MM.1S (cell line): ENCODE measurements at regions not wholly inside any gene's neighbourhood (a gene's known extent, or its start where the extent isn't known, plus 50 kb on each side); places are given as distances from the start of the nearest gene placed in this dataset.
"Not testable (repeated sequence)": the region's sequence is repeated elsewhere in the genome, so short reads cannot be mapped to it uniquely, and the experiment has no call there.

Source experiments
- DNase-seq: peaks from one replicate; pipeline ENCODE4 v3.0.0-alpha.2; 2015
- H2AFZ ChIP-seq: fragments of 300-600 bp; sonication (generic); 2 replicates; pipeline ENCODE4 v1.6.0; 2016; ENCODE audit warnings: antibody characterized with exemption, low read length
- H3F3A ChIP-seq: fragments of 300-600 bp; sonication (generic); 2 replicates; pipeline ENCODE4 v1.6.1; 2016; ENCODE audit warnings: mild to moderate bottlenecking, antibody characterized with exemption, low read length, moderate library complexity, mixed read lengths; ENCODE audit not compliant: insufficient read depth
- H3K27ac ChIP-seq: fragments of 300-600 bp; sonication (generic); 2 replicates; pipeline ENCODE4 v1.5.1; 2016; ENCODE audit warnings: mild to moderate bottlenecking, low read length
- H3K27me3 ChIP-seq: fragments of 300-600 bp; sonication (generic); replicated peaks from 2 replicates; pipeline ENCODE4 v1.6.0; 2016; ENCODE audit warnings: low read length; ENCODE audit not compliant: insufficient read depth
- H3K36me3 ChIP-seq: fragments of 300-600 bp; sonication (generic); replicated peaks from 2 replicates; pipeline ENCODE4 v1.6.1; 2016; ENCODE audit warnings: mild to moderate bottlenecking, low read length, mixed read lengths; ENCODE audit not compliant: insufficient read depth
- H3K4me1 ChIP-seq: fragments of 300-600 bp; sonication (generic); 2 replicates; pipeline ENCODE4 v1.6.1; 2016; ENCODE audit warnings: low read length, mixed read lengths
- H3K4me2 ChIP-seq: fragments of 300-600 bp; sonication (generic); 2 replicates; pipeline ENCODE4 v1.6.0; 2016; ENCODE audit warnings: low read depth, low read length
- H3K4me3 ChIP-seq: fragments of 300-600 bp; sonication (generic); 2 replicates; pipeline ENCODE4 v1.5.1; 2016; ENCODE audit warnings: low read length, mixed read lengths
- H3K79me2 ChIP-seq: fragments of 300-600 bp; sonication (generic); 2 replicates; pipeline ENCODE4 v1.6.1; 2016; ENCODE audit warnings: mixed run types, low read length, mixed read lengths
- H3K9ac ChIP-seq: fragments of 300-600 bp; sonication (generic); 2 replicates; pipeline ENCODE4 v1.6.1; 2016; ENCODE audit warnings: low read length, mixed read lengths
- H3K9me2 ChIP-seq: fragments of 300-600 bp; sonication (generic); replicated peaks from 2 replicates; pipeline ENCODE4 v1.6.1; 2016; ENCODE audit warnings: mild to moderate bottlenecking, low read length, mixed read lengths; ENCODE audit not compliant: insufficient read depth
- H3K9me3 ChIP-seq: fragments of 300-600 bp; sonication (generic); replicated peaks from 2 replicates; pipeline ENCODE4 v1.6.1; 2016; ENCODE audit warnings: mild to moderate bottlenecking, low read length, mixed read lengths; ENCODE audit not compliant: insufficient read depth
- H4K20me1 ChIP-seq: fragments of 300-600 bp; sonication (generic); 2 replicates; pipeline ENCODE4 v1.6.1; 2016; ENCODE audit warnings: mild to moderate bottlenecking, low read length, moderate library complexity, mixed read lengths; ENCODE audit not compliant: insufficient read depth
- CTCF ChIP-seq: fragments of 300-600 bp; sonication (generic); IDR thresholded peaks from 2 replicates; pipeline ENCODE4 v1.5.1; 2016; ENCODE audit warnings: antibody characterized with exemption, low read length, mixed read lengths
- EZH2 ChIP-seq: fragments of 300-600 bp; sonication (generic); optimal IDR thresholded peaks from 2 replicates; pipeline ENCODE3; 2017; ENCODE audit warnings: low read depth, mild to moderate bottlenecking, antibody characterized with exemption, low read length, mixed read lengths
- EZH2phosphoT487 ChIP-seq: fragments of 300-600 bp; sonication (generic); IDR thresholded peaks from 2 replicates; pipeline ENCODE4 v1.6.1; 2018; ENCODE audit warnings: antibody characterized with exemption, low read length

GRCh38 chr14:83893447-83893846 lies 1636.5 kb upstream of the FLRT2 start:
- H3K79me2 ChIP-seq: no peaks in the 10 kb centered on the region
- no peak overlapping the region for H2AFZ ChIP-seq
- H3K27me3 ChIP-seq: no peaks in the 10 kb centered on the region
- H3K9ac ChIP-seq: no peak overlapping the region
- H4K20me1 ChIP-seq: no peaks in the 10 kb centered on the region
- H3K9me3 ChIP-seq: no peaks in the 10 kb centered on the region
- no peaks in the 10 kb centered on the region for H3K4me1 ChIP-seq
- H3K27ac ChIP-seq: no peak overlapping the region
- no peaks in the 10 kb centered on the region for H3K9me2 ChIP-seq
- H3K4me2 ChIP-seq: no peak overlapping the region
- TF ChIP-seq EZH2 (no peak), EZH2phosphoT487 (no peak), CTCF (no peak)
- no peaks in the 10 kb centered on the region for H3K36me3 ChIP-seq
- no peak overlapping the region for H3K4me3 ChIP-seq
- no peak for DNase-seq
- H3F3A ChIP-seq: no peaks in the 10 kb centered on the region

DNA sequence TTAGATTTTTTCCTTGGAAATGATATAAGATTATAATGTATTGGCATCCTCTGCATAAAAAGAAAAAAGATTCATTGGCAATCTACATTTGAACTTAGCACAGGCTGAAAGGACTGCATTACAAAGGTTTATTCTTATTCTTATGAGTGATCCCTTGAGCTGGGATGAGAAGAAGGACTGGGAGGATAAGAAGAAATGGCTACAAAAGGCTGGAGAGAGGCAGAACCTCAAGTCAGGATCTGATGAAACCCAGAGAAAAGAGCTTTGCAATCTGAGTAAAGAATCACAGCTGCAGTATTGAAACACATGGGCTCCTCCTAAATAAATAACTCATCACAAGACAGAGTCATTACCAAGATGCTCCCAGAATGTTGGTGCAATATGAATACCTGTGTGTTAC lies 1635.4 kb upstream of the FLRT2 start:
- no peak for DNase-seq
- Histone ChIP-seq H2AFZ (no peak overlapping the region), H4K20me1 (no peaks in the 10 kb centered on the region), H3K9ac (no peak overlapping the region), H3K4me1 (no peaks in the 10 kb centered on the region), H3K36me3 (no peaks in the 10 kb centered on the region), H3K27me3 (no peaks in the 10 kb centered on the region), H3K9me2 (no peaks in the 10 kb centered on the region), H3K27ac (no peak overlapping the region), H3K79me2 (no peaks in the 10 kb centered on the region), H3K4me2 (no peak overlapping the region), H3K4me3 (no peak overlapping the region), H3F3A (no peaks in the 10 kb centered on the region), H3K9me3 (no peaks in the 10 kb centered on the region)
- TF ChIP-seq EZH2phosphoT487: no peak
- no peak for TF ChIP-seq EZH2
- TF ChIP-seq CTCF: no peak

DNA sequence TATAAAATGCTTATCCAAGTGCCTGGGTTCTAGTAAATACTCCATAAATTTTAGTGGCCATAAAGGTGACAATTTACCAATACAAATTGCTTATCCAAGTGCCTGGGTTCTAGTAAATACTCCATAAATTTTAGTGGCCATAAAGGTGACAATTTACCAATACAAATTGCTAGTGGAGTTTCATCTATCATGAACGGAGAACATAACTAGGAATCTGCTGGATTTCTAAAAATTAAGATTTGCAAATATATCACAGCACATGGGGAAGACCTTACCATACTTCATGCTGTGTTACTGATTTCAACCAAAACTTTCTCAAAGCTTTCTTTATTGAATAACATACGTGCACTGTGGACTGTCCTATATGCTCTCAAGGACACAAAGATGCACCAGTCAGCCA lies 1631.4 kb upstream of the FLRT2 start:
- H3F3A ChIP-seq, H3K36me3 ChIP-seq, H4K20me1 ChIP-seq, H3K27ac ChIP-seq, H3K79me2 ChIP-seq, H3K9ac ChIP-seq, H2AFZ ChIP-seq, DNase-seq, H3K9me2 ChIP-seq, H3K4me1 ChIP-seq, H3K9me3 ChIP-seq, H3K27me3 ChIP-seq, H3K4me2 ChIP-seq, H3K4me3 ChIP-seq: not testable (repeated sequence)

DNA sequence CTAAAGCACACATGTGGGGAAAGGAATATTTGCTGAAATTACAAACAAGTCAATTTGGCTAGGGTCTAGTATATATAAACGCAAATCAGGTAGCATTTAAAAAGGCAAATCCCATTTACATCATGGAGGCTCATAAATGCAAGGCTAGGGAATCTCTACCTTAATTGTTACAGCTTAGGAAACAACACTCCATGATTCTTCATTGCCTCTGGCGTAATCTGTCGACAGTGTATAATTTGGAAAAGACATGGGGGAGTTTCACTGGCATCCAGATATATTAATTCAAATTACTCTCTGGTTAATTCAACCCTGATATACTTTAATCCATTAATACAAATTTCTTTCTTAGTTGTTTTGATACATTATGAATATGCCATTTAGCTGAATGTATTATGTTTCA lies 1630.2 kb upstream of the FLRT2 start:
- no peaks in the 10 kb centered on the region for H3K9me2 ChIP-seq
- no peaks in the 10 kb centered on the region for H3K79me2 ChIP-seq
- H3K27me3 ChIP-seq: no peaks in the 10 kb centered on the region
- DNase-seq: no peak
- no peaks in the 10 kb centered on the region for H3F3A ChIP-seq
- no peak overlapping the region for H2AFZ ChIP-seq
- H4K20me1 ChIP-seq: no peaks in the 10 kb centered on the region
- no peak overlapping the region for H3K27ac ChIP-seq
- no peak for TF ChIP-seq EZH2
- no peak for TF ChIP-seq EZH2phosphoT487
- no peak for TF ChIP-seq CTCF
- no peaks in the 10 kb centered on the region for H3K4me1 ChIP-seq
- H3K4me3 ChIP-seq: no peak overlapping the region
- no peak overlapping the region for H3K4me2 ChIP-seq
- H3K9ac ChIP-seq: no peak overlapping the region
- H3K9me3 ChIP-seq: no peaks in the 10 kb centered on the region
- H3K36me3 ChIP-seq: no peaks in the 10 kb centered on the region
